KOPT-K1 (cell line): ENCODE measurements at regions not wholly inside any gene's neighbourhood (a gene's known extent, or its start where the extent isn't known, plus 50 kb on each side); places are given as distances from the start of the nearest gene placed in this dataset.

Source experiments
- H3K27ac ChIP-seq: fragments of 200-600 bp; sonication (generic); 2 replicates; pipeline ENCODE4 v1.5.1; 2016; ENCODE audit warnings: antibody characterized with exemption, mild to moderate bottlenecking, low read depth, low read length; ENCODE audit not compliant: poor library complexity, severe bottlenecking
- H3K36me3 ChIP-seq: fragments of 200-600 bp; sonication (generic); 2 replicates; pipeline ENCODE4 v1.5.1; 2017; ENCODE audit warnings: antibody characterized with exemption, mild to moderate bottlenecking, low read length, moderate library complexity; ENCODE audit not compliant: insufficient read depth
- H3K9me3 ChIP-seq: fragments of 200-600 bp; sonication (generic); 2 replicates; pipeline ENCODE4 v1.5.1; 2017; ENCODE audit warnings: antibody characterized with exemption, low read length, mild to moderate bottlenecking; ENCODE audit not compliant: insufficient read depth, poor library complexity, severe bottlenecking

GRCh38 chr3:107260207-107260606 is 117.0 kb upstream of the CCDC54 start:
- Histone ChIP-seq H3K9me3 (no peaks in the 10 kb centered on the region), H3K36me3 (no peaks in the 10 kb centered on the region), H3K27ac (no peak overlapping the region)

DNA sequence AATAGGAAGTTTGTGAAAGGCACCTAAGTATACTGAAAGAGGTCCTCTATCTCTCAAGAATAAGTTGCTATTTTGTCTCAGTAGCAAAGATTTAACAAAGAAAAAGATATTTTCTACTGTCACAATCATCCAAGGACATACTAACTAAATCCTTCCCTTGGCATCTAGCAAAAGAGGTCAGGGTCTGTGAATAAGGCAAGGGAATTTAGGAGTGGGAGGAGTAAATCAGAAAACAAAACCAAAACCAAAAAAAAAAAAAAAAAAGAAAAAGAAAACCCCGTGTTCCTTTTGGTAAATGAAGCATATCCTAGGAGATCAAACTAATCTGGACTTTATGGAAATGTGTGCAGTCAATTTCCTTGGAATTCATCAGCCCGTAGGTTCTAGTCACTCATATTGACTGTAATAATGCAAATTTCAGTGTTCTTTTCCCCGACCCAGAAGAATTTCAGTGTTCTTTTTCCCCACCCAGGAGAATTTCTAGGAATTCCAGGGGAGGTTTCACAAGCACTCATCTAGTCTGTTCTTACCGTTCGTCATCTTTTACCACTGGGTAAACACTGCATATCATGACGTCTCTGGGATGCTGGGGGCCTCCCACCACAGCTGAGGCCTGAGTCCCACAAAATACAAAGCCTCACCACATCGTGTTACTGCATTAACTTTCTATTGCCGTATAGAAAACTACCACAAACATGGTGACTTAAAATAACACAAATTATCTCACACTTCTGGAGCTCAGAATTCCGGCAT is 113.8 kb upstream of the CCDC54 start:
- Histone ChIP-seq H3K27ac (no peak overlapping the region), H3K36me3 (no peaks in the 10 kb centered on the region), H3K9me3 (no peaks in the 10 kb centered on the region)

- no peak overlapping the region for H3K27ac ChIP-seq
- H3K36me3 ChIP-seq = no peaks in the 10 kb centered on the region
- no peaks in the 10 kb centered on the region for H3K9me3 ChIP-seq
These were observed 112.4 kb upstream of the CCDC54 start for GRCh38 chr3:107264888-107265287.

- Histone ChIP-seq H3K9me3 (no peaks in the 10 kb centered on the region), H3K27ac (no peak overlapping the region), H3K36me3 (no peaks in the 10 kb centered on the region)
These were observed 111.7 kb upstream of the CCDC54 start for GRCh38 chr3:107265526-107265925.

GRCh38 chr3:107268469-107268868 is 108.8 kb upstream of the CCDC54 start:
- Histone ChIP-seq H3K9me3 (no peaks in the 10 kb centered on the region), H3K36me3 (no peaks in the 10 kb centered on the region), H3K27ac (no peak overlapping the region)

GRCh38 chr3:107269136-107269535 is 108.1 kb upstream of the CCDC54 start:
- H3K27ac ChIP-seq = no peak overlapping the region

DNA sequence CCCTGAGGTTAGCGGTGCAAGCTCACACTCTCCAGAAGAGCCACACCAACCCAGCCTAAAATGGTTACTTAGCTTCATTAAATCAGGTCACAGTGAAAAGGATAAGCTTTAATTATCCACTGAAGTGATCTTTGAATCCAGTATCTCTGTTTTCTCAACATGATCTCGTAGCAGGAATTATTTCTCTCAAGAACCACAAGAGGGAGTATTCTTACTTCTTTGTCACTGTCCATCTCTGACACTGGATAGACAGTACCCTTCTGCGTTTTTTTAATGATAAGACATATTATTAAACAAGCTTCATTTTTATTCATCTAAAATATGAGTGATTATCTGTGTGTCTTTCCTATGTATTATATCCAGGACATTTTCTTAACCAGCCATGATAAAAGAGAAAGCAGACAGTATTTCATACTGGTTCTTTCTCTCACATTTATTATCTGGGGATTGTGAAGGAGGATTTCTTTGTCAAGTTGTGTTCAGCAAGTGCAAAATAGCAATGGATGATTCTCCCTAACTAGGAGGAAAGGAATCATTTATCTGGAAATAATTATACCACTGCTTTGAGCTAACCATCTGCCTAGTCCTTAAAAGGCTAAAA is 105.4 kb upstream of the CCDC54 start:
- no peak overlapping the region for H3K27ac ChIP-seq
- H3K36me3 ChIP-seq = no peaks in the 10 kb centered on the region

More at GRCh38 chr3:107269136-107269535, 108.1 kb upstream of the CCDC54 start:
- Histone ChIP-seq H3K9me3 (no peaks in the 10 kb centered on the region), H3K36me3 (no peaks in the 10 kb centered on the region)

GRCh38 chr3:107272471-107272870 is 104.8 kb upstream of the CCDC54 start:
- Histone ChIP-seq H3K9me3 (no peaks in the 10 kb centered on the region), H3K27ac (no peak overlapping the region), H3K36me3 (no peaks in the 10 kb centered on the region)

More for the DNA sequence above, 105.4 kb upstream of the CCDC54 start:
- H3K9me3 ChIP-seq = no peaks in the 10 kb centered on the region

GRCh38 chr3:107272885-107273284 is 104.4 kb upstream of the CCDC54 start:
- Histone ChIP-seq H3K27ac (no peak overlapping the region), H3K36me3 (no peaks in the 10 kb centered on the region), H3K9me3 (no peaks in the 10 kb centered on the region)

GRCh38 chr3:107273771-107274170 is 103.5 kb upstream of the CCDC54 start:
- Histone ChIP-seq H3K36me3 (no peaks in the 10 kb centered on the region), H3K9me3 (no peaks in the 10 kb centered on the region), H3K27ac (no peak overlapping the region)

- Histone ChIP-seq H3K36me3 (no peaks in the 10 kb centered on the region), H3K27ac (no peak overlapping the region), H3K9me3 (no peaks in the 10 kb centered on the region)
These were observed 101.7 kb upstream of the CCDC54 start for GRCh38 chr3:107275511-107275910.

- Histone ChIP-seq H3K27ac (no peak overlapping the region), H3K36me3 (no peaks in the 10 kb centered on the region), H3K9me3 (no peaks in the 10 kb centered on the region)
These were observed 93.3 kb upstream of the CCDC54 start for GRCh38 chr3:107283948-107284347.

DNA sequence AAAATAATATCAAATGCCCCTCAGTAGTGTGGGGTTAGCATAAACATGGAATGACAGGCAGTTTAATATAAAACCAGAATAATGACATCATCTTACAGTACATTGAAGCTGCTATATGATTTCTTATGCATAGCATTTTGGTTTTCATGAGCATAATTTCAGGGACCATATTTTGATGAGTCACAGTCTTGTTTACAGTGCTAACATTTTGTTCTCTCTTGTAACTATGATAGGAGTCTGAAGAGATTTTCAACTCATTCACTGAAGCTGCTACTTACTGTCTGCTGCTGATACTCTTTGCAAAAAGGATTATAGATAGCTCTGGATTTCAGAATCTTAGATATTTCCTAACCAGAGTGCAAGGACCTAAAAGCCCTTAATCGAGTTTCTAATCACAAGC is 92.6 kb upstream of the CCDC54 start:
- H3K36me3 ChIP-seq = no peaks in the 10 kb centered on the region
- no peak overlapping the region for H3K27ac ChIP-seq
- no peaks in the 10 kb centered on the region for H3K9me3 ChIP-seq

- no peaks in the 10 kb centered on the region for H3K9me3 ChIP-seq
- H3K27ac ChIP-seq = no peak overlapping the region
- H3K36me3 ChIP-seq = no peaks in the 10 kb centered on the region
These were observed 92.0 kb upstream of the CCDC54 start for GRCh38 chr3:107285197-107285596.

DNA sequence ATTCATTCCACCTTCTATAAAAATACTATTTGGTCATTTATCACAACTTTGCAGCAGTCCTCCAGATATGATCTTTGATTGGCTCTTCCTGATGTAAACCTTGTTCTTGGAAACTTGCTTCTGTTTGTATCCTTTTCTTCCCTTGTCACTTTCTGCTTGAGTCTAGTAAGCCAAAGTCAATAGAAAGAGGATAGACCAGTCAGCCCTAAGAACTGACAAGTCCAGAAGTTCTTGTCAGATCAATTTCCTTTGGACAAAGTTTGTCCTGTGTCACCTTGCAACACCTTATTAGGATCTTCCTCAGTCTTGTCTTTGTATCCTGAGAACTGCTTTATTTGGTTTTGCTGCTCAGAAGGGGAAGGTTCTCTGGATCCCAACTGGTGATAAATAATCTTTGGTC is 87.9 kb upstream of the CCDC54 start:
- Histone ChIP-seq H3K27ac (no peak overlapping the region), H3K9me3 (no peaks in the 10 kb centered on the region), H3K36me3 (no peaks in the 10 kb centered on the region)

DNA sequence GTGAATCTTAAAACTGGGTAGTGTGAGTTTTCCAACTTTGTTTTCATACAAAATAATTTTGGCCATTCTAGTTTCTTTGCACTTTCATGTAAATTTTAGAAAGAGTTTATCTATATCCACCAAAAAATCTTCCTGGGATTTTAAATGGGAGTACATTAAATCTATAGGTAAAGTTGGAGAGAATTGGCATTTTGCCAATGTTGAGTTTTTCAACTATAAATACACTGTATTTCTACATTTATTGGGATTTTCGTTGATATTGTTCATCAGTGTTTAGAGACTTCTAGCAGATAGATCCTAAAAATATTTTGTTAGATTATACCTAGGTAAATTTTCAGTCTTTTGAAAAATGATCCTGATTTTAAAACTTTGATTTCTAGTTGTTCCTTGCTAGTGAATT is 83.1 kb upstream of the CCDC54 start:
- Histone ChIP-seq H3K36me3 (no peaks in the 10 kb centered on the region), H3K27ac (no peak overlapping the region), H3K9me3 (peaks cover 8% of the 10 kb centered on the region)
